ENCODE measurements at regions not wholly inside any gene's neighbourhood (a gene's known extent, or its start where the extent isn't known, plus 50 kb on each side); places are given as distances from the start of the nearest gene placed in this dataset.
"Not testable (repeated sequence)": the region's sequence is repeated elsewhere in the genome, so short reads cannot be mapped to it uniquely, and the experiment has no call there.

- peak; percentile 19 for DNase-seq (ENCODE audit: low read depth)
Measured at GRCh38 chr7:81051811-81052413, 133.1 kb upstream of the SEMA3C start.

DNA sequence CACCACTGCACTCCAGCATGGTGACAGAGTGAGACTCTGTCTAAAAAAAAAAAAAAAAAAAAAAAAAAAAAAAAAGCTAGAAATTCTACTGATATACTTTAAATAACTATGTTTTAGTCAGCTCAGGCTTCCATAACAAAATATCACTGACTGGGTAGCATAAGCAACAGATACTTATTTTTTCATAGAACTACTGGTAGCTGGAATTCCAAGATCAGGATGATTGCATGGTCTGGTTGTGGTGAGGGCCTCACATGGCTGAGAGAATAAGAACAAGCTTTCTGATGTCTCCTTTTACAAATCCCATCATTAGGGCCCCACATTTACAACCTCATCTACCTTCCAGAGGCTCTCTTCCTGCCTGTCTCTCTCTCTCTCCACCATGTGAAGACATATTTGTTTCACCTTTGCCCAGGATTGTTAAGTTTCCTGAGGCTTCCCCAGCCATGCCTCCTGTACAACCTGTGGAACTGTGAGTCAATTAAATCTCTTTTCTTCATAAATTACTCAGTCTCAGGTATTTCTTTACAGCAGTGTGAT, 126.7 kb upstream of the SEMA3C start:
- no peak for DNase-seq (ENCODE audit: low read depth)

DNA sequence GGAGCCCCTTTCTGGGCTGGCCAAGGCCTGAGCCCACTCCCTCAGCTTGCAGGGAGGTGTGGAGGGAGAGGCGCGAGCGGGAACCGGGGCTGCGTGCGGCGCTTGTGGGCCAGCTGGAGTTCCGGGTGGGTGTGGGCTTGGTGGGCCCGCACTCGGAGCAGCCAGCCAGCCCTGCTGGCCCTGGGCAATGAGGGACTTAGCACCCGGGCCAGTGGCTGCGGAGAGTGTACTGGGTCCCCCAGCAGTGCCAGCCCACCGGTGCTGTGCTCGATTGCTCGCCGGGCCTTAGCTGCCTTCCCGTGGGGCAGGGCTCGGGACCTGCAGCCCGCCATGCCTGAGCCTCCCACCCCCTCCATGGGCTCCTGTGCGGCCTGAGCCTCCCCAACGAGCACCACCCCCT, 123.8 kb upstream of the SEMA3C start:
- DNase-seq (ENCODE audit: low read depth): not testable (repeated sequence)

DNA sequence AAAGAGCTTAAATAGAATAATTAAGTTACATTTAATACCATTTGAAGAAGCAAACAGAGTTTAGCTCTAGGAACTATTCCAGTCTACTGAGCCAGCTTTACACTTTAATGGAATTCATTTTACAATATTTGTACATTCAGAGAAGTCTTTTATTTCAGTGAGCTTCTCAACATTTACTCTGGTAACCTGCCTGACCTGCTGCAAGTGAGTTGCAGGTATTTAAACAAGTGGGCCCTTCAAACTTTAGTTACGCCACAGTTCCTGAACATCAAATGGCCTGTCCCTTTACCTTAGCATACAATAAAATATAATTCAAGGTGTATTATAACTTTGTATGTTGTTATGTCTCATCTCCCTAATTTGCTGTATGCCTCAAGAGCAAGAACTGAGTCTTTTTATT, 121.6 kb upstream of the SEMA3C start:
- no peak for DNase-seq (ENCODE audit: low read depth)

DNA sequence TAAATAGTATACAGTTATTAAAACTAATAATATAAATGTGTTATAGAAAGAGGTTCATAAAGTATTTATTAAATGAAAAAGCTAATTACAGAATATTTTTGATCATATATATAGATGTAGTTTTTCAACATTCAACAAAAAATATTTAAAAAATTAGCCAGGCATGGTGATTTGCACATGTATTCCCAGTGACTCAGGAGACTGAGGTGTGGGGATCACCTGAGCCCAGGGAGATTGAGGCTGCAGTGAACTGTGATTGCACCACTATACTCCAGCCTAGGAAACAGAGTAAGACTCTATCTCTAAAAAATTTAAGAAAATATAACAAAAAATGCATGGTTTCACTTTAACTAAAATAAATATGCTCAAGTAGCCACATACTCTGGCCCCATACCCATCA, 118.0 kb upstream of the SEMA3C start:
- DNase-seq (ENCODE audit: low read depth): no peak

- peak; percentile 14 for DNase-seq (ENCODE audit: low read depth)
Measured at GRCh38 chr7:81036057-81036456, 117.2 kb upstream of the SEMA3C start.

DNA sequence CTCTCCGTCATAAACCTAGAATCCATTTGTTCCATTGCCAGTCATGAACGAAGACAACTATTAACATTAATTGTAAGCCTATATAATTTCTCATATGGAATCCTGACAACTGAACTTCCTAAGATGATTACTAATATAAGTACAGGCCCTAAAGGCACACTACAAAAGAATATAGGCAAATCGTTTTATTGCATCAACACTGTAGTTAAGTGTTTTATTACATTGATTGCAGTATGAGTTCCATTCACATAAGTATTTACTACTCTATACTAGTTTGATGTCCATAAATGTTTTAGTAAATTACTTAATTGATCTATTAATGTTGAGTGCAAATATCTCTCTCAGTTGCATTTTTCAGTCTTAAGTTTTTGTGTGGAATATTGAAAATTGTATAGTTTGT, 113.1 kb upstream of the SEMA3C start:
- no peak for DNase-seq (ENCODE audit: low read depth)

DNA sequence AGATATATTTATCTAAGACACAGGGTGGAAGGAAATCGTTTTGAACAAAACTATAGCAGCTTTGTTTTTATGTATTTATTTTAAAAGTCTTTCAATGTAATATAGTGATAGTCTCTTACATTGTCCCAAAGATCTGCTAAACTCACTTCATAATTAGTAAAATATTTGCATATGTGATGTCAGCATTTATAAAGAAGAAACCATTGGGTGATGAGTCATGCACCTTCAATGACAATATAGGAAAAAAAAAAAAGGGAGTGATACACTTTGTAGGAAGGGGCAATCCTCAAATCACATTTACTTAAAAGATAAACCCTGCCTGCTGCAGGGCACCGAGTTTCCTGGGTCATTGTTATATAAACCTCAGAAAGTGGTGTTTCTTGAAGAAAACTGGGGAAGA, 112.4 kb upstream of the SEMA3C start:
- DNase-seq (ENCODE audit: low read depth): no peak

DNA sequence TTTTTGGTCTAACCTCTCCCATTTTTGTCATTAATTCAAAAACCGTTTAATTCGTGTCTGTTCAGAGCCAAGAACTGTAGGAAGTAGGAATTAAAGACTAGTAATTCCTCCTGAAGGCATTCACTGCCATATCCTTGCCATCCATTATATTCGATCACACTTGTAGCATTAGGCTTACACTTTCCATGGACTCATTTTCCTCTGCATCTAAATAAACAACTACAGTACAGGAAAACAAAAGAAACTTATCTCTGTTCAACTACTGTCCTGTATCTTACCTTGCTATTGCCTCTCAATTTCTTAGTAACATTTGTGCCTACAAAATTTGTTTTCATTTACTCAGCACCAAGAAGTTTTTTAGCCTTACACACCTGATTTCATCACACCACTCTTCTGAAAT, 111.6 kb upstream of the SEMA3C start:
- no peak for DNase-seq (ENCODE audit: low read depth)

- DNase-seq (ENCODE audit: low read depth): no peak
Measured at GRCh38 chr7:81029511-81029910, 110.7 kb upstream of the SEMA3C start.

DNA sequence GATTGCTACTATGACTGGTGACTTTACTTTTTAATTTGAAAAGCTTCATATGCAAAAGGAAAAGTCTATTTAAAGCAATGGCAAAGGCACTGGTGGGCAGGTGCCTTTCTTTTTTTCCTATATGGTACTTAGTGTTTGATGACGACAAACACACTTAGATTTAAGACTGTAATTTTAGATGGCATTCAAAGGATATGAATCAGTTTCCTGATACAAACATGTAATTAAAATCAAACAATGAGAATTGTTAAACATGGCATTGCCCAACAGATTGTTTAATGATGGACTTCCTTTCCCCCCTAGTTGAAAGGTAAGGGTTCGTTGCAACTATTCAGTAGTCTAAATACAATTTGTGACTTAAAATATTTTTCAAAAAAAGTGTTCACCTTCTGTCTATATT, 106.5 kb upstream of the SEMA3C start:
- no peak for DNase-seq (ENCODE audit: low read depth)

DNA sequence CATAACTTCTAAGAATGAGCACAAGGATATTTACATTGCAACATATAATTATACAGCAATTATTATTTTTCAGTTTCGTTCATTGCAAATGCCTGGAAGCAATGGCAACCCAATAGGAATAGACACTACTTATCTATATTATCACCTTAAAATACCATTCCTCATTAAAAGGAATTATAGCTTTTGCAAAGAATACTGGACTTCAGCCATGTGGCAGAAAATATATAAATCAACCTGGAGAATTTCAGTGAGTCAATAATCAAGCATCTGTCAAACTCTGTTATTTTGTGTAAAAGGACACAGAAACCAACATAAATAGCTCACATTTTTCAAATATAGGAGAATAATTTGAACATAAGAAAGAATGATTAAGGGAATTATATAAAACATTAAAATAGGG, 96.1 kb upstream of the SEMA3C start:
- DNase-seq (ENCODE audit: low read depth): no peak

DNA sequence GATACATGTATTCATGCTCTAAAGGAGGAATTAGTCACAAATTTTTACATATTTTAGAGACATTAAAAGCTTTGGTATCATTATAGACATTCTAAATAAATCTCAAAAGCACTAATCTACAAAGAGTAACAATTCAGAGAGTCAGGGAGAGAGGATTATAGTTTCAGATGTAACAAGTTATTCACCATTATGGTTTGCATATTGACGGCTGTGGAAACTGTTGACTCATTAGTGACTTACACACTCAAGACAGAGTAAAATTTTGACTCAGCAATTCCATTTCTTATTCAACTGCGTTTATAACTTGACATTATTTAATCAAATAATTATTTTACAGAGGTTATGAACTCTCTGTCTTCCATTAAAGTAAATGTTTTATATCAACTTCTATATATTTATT, 95.4 kb upstream of the SEMA3C start:
- peak; percentile 30 for DNase-seq (ENCODE audit: low read depth)

DNA sequence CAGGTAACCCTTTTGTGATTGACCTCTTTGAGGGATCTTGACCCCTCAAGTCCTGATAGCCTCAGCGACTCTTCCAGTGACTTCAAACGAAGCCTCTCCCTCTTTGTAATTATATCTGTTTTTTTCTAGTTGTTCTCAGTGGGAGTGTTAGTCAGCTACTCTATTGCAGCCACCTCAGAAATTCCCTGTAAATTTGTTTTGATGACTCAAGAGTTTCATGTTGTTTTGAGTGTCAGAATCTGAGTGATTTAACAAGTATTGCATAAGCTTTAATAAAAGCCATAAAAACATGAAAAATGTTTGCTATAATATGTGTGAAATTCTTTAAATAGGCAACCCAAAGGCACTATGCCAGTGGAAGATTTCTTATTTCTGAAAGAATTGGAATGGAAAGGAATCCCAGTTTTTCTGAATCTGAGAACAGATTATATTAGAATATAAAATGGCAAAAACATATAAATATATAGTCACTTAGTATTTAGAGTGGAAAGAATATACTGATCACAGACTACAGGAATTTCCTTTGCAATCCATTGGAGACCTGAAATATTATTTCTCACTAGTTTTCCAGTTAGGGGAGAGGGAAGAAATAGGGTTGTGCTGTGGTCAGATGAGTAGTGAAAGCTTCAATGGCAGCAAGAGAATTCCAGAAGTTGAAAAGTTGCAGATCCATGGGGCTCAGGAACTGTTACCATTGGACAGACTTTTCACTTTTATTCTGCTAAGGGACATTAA, 94.4 kb upstream of the SEMA3C start:
- peak; percentile 38 for DNase-seq (ENCODE audit: low read depth)

DNA sequence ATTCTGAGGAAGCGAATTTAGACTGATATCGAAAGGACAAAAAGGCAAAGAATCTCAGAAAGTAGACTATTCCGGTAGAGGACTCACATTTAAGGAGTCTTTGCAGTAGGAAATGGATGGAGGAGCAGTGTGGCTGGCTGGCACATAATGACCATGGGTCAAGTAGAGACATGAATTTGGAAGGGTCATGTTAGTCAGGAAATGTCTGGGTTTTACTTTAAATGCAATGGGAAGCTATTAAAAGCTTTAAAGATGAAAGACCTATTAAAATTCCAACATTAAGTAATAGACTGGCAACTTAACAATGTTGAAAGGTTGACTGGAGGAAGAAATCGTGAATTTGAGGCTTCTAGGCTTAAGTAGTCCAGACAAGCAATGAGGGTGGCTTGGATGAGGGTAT, 90.0 kb upstream of the SEMA3C start:
- DNase-seq (ENCODE audit: low read depth): no peak

GRCh38 chr7:81007051-81007450, 88.2 kb upstream of the SEMA3C start:
- DNase-seq (ENCODE audit: low read depth): no peak

DNA sequence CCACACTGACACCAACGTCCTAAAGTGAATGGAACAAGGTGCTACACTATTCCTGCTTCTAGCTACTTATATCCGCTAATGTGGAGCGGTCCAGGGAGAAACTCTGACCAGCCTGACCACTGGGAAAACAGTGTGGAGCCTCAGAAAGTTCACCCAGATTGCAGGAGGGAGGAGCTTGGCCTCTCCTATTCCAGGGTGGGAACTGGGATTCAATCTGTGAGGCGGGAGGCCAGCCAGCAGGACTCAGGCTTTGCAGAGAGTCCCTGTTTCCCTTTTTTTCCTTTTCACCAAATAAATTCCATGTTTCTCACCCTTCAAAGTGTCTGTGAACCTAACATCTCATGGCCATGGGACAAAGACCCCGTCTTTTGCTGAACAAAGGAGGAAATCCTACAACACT, 86.4 kb upstream of the SEMA3C start:
- no peak for DNase-seq (ENCODE audit: low read depth)

DNA sequence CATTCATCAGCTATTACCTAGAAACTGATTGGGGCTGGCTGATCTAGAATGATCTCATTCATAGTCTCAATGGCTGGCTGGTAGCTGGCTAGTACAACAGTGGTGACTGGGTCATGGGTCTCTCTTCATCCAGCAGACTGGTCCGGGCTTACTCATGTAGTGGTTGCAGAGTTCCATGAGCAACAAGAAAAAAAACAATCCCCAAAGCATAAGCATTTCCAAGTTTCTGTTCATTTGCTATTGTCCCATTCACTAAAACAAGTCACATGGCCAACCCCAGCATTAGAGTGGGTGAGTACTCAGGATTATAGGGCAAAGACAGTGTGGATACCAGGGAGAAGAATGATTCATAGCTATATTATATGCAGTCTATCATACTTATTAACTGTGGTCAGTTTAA, 85.2 kb upstream of the SEMA3C start:
- DNase-seq (ENCODE audit: low read depth): peak; percentile 60

- no peak for DNase-seq (ENCODE audit: low read depth)
Measured at GRCh38 chr7:81003326-81003725, 84.5 kb upstream of the SEMA3C start.

- no peak for DNase-seq (ENCODE audit: low read depth)
Measured at GRCh38 chr7:81002421-81002820, 83.6 kb upstream of the SEMA3C start.

- DNase-seq (ENCODE audit: low read depth): peak; percentile 22
Measured at GRCh38 chr7:80999771-81000170, 80.9 kb upstream of the SEMA3C start.

DNA sequence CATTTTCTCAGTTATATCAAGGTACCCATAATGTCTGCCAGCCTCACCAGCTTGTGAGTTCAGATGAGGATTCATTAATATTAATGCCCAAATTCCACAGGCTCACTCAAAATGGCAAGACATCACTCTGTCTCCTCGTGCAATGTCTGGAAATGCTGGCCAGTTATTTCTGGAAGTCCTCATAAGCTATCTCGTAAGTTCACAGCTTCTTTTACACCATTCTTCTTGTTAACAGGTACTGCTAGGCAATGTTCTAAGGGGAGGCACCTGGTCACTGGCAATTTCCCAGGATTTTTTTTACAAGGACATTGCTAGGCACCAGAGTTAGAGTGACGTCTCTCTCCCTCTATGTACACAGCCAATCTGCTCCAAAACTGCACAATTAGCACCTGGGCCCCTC, 80.2 kb upstream of the SEMA3C start:
- no peak for DNase-seq (ENCODE audit: low read depth)

DNA sequence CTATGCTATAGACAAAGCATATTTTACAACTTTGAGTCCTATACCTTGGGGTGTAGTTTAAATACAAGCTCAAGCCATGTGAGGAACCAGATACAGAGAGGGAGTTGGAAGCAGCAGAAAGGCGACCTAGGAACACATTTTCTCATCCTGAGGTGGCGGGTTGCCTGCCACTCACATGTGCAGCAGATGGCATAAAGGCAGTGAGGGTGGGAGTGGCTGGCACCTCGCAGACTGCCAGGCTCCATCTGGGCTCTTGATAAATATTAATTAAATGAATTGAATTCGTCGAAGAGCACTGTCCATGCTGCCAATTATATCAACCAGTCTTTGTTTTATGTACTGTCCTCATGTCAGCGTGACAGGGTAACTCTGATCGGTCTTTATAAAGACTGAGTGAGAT, 79.0 kb upstream of the SEMA3C start:
- no peak for DNase-seq (ENCODE audit: low read depth)

DNA sequence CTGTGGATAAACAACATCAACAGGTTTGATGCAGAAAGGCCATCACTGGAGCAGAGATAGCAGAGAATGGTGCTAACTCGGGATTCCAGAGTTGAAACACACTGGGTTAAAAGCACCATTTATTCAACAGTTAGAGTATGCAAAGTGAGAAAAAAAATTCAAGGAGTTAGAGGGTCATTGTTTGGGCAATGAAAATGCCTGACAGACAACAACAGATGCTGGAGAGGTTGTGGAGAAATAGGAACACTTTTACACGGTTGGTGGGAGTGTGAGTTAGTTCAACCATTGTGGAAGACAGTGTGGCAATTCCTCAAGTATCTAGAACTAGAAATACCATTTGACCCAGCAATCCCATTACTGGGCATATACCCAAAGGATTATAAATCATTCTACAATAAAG, 77.4 kb upstream of the SEMA3C start:
- not testable (repeated sequence) for DNase-seq (ENCODE audit: low read depth)

Data from RPMI7951 (cell line).